ENCODE measurements at regions not wholly inside any gene's neighbourhood (a gene's known extent, or its start where the extent isn't known, plus 50 kb on each side); places are given as distances from the start of the nearest gene placed in this dataset.

DNA sequence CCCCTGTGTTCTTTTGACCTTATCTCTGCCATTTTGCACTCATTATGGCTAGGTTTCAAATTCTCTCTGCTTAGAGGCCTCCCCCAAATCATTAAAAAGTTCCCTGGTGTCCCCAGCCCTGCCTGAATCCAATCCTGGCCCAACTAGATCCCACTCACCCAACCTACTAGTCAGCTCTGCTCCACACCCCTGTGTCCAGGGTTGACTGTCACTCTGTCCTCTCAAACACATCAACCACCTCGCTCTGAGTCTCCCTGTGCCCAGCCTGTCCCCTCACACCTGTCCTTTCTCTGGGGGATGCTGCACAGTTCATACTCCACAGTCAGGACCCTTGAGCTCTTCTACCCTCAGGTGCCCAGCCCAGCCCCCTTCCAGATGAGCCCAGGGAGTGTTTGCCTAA lies 154.2 kb upstream of the SV2C start:
- Histone ChIP-seq H3K27ac (replicated peaks) (no peak overlapping the region), H3K27me3 (ENCODE audit: insufficient read depth, poor library complexity, severe bottlenecking) (no peaks in the 10 kb centered on the region), H3K4me3 (replicated peaks; ENCODE audit: insufficient read depth, low read length) (no peak overlapping the region)
- no peak for DNase-seq (ENCODE audit: low read depth in 1 of 2, low spot score in 1 of 2)
- TF ChIP-seq, protein P1, sequence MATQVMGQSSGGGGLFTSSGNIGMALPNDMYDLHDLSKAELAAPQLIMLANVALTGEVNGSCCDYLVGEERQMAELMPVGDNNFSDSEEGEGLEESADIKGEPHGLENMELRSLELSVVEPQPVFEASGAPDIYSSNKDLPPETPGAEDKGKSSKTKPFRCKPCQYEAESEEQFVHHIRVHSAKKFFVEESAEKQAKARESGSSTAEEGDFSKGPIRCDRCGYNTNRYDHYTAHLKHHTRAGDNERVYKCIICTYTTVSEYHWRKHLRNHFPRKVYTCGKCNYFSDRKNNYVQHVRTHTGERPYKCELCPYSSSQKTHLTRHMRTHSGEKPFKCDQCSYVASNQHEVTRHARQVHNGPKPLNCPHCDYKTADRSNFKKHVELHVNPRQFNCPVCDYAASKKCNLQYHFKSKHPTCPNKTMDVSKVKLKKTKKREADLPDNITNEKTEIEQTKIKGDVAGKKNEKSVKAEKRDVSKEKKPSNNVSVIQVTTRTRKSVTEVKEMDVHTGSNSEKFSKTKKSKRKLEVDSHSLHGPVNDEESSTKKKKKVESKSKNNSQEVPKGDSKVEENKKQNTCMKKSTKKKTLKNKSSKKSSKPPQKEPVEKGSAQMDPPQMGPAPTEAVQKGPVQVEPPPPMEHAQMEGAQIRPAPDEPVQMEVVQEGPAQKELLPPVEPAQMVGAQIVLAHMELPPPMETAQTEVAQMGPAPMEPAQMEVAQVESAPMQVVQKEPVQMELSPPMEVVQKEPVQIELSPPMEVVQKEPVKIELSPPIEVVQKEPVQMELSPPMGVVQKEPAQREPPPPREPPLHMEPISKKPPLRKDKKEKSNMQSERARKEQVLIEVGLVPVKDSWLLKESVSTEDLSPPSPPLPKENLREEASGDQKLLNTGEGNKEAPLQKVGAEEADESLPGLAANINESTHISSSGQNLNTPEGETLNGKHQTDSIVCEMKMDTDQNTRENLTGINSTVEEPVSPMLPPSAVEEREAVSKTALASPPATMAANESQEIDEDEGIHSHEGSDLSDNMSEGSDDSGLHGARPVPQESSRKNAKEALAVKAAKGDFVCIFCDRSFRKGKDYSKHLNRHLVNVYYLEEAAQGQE (IDR thresholded peaks at IDR 0.05; ENCODE audit: insufficient replicate concordance, low read depth), result no peak
- TF ChIP-seq, protein P2, sequence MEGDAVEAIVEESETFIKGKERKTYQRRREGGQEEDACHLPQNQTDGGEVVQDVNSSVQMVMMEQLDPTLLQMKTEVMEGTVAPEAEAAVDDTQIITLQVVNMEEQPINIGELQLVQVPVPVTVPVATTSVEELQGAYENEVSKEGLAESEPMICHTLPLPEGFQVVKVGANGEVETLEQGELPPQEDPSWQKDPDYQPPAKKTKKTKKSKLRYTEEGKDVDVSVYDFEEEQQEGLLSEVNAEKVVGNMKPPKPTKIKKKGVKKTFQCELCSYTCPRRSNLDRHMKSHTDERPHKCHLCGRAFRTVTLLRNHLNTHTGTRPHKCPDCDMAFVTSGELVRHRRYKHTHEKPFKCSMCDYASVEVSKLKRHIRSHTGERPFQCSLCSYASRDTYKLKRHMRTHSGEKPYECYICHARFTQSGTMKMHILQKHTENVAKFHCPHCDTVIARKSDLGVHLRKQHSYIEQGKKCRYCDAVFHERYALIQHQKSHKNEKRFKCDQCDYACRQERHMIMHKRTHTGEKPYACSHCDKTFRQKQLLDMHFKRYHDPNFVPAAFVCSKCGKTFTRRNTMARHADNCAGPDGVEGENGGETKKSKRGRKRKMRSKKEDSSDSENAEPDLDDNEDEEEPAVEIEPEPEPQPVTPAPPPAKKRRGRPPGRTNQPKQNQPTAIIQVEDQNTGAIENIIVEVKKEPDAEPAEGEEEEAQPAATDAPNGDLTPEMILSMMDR (IDR thresholded peaks at IDR 0.05; ENCODE audit: insufficient read depth, low read length), result no peak
- TF ChIP-seq POLR2AphosphoS5 (IDR thresholded peaks at IDR 0.05; ENCODE audit: low read depth) (no peak), SPI1 (IDR thresholded peaks at IDR 0.05; ENCODE audit: borderline replicate concordance, low read depth) (no peak), GABPA (IDR thresholded peaks at IDR 0.05; ENCODE audit: low read depth) (no peak)

DNA sequence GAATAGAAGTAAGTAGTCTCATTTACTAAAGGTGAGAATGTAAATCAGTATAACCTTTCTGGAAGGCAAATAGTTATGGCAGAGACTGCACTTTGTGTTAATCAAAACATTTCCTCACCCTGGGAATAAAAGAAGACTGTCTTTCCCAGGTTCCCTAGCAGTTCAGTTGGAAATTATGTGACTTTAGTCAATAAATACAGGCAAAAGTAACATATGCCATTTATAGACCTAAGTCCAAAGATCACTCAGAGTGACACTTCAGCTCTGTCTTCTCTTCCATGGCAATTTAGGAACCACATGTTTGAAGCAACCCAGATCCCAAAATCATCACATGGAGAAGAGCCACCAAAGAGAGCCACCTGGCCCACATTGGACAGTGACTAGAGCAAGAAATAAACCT lies 160.7 kb upstream of the SV2C start:
- DNase-seq (ENCODE audit: low read depth in 1 of 2, low spot score in 1 of 2), result no peak
- TF ChIP-seq GABPA (IDR thresholded peaks at IDR 0.05; ENCODE audit: low read depth), result no peak
- TF ChIP-seq, protein P2 (IDR thresholded peaks at IDR 0.05; ENCODE audit: insufficient read depth, low read length), result no peak
- TF ChIP-seq, protein P1 (IDR thresholded peaks at IDR 0.05; ENCODE audit: insufficient replicate concordance, low read depth), result no peak
- Histone ChIP-seq H3K27ac (replicated peaks) (no peak overlapping the region), H3K4me3 (replicated peaks; ENCODE audit: insufficient read depth, low read length) (no peak overlapping the region), H3K27me3 (ENCODE audit: insufficient read depth, poor library complexity, severe bottlenecking) (no peaks in the 10 kb centered on the region)

DNA sequence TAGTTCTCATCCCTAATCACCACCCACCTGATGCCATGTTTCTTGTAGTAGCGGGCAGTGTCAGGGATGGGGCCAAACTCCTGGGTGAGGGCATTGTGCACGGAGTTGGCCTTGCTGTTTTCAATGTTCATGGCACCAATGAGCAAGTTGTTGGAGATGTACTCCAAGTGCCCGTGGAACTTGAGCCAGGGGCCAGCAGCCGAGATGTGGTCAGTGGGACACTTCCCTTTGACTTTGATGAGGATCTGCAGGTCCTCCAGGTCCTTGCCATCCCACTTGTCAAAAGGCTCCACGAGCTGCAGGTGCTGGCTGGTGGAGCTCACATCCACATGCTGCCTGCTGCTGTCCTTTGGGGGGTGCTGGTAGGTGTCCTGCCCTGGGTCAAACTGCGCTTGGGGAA lies 162.2 kb upstream of the SV2C start:
- Histone ChIP-seq H3K27me3 (ENCODE audit: insufficient read depth, poor library complexity, severe bottlenecking) (no peaks in the 10 kb centered on the region), H3K27ac (replicated peaks) (no peak overlapping the region), H3K4me3 (replicated peaks; ENCODE audit: insufficient read depth, low read length) (no peak overlapping the region)
- TF ChIP-seq, protein P2 (IDR thresholded peaks at IDR 0.05; ENCODE audit: insufficient read depth, low read length), result no peak
- TF ChIP-seq, protein P1 (IDR thresholded peaks at IDR 0.05; ENCODE audit: insufficient replicate concordance, low read depth), result no peak
- TF ChIP-seq SPI1 (IDR thresholded peaks at IDR 0.05; ENCODE audit: borderline replicate concordance, low read depth), result no peak
- TF ChIP-seq POLR2AphosphoS5 (IDR thresholded peaks at IDR 0.05; ENCODE audit: low read depth), result no peak
- TF ChIP-seq GABPA (IDR thresholded peaks at IDR 0.05; ENCODE audit: low read depth), result no peak
- no peak for DNase-seq (ENCODE audit: low read depth in 1 of 2, low spot score in 1 of 2)

All from HL-60 (cell line).